Hepatocyte (in vitro differentiated cells): ENCODE measurements at regions not wholly inside any gene's neighbourhood (a gene's known extent, or its start where the extent isn't known, plus 50 kb on each side); places are given as distances from the start of the nearest gene placed in this dataset.

ENCODE experiments used
- EZH2 ChIP-seq: fragments of 200-600 bp; sonication (generic); IDR thresholded peaks from 2 replicates; pipeline ENCODE4 v1.6.1; 2016; ENCODE audit warnings: antibody characterized with exemption, mild to moderate bottlenecking, borderline replicate concordance
- EZH2phosphoT487 ChIP-seq: fragments of 200-600 bp; sonication (generic); IDR thresholded peaks from one replicate; pipeline ENCODE4 v1.6.1; 2018; ENCODE audit warnings: antibody characterized with exemption, mild to moderate bottlenecking, low read depth, moderate library complexity; ENCODE audit not compliant: unreplicated experiment, severe bottlenecking
- TF ChIP-seq, protein P1 (sequence below): fragments of 200-600 bp; sonication (generic); IDR thresholded peaks from 2 replicates; pipeline ENCODE4 v1.5.1; 2016; ENCODE audit warnings: antibody characterized with exemption, mild to moderate bottlenecking; ENCODE audit not compliant: poor library complexity

DNA sequence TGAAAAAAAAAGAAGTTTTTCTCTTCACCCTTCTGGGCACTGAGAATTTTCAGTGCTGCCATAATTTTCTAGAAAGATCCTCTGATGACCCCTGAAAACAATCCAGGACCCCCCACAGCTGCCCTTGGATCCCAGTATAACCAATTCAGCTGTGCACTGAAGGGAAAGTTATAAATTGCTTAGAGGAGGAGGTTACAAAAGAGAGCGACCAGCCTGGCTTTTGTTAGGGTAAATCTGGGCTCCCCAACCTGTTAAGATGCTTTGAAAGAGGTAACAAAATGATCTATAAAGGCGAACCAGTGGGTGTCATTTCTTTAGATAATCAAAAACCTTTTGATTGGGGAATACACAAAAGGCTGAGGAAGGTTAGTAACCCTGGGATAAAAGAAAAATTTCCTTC lies 407.9 kb upstream of the ATP11B start:
- TF ChIP-seq, protein P1, sequence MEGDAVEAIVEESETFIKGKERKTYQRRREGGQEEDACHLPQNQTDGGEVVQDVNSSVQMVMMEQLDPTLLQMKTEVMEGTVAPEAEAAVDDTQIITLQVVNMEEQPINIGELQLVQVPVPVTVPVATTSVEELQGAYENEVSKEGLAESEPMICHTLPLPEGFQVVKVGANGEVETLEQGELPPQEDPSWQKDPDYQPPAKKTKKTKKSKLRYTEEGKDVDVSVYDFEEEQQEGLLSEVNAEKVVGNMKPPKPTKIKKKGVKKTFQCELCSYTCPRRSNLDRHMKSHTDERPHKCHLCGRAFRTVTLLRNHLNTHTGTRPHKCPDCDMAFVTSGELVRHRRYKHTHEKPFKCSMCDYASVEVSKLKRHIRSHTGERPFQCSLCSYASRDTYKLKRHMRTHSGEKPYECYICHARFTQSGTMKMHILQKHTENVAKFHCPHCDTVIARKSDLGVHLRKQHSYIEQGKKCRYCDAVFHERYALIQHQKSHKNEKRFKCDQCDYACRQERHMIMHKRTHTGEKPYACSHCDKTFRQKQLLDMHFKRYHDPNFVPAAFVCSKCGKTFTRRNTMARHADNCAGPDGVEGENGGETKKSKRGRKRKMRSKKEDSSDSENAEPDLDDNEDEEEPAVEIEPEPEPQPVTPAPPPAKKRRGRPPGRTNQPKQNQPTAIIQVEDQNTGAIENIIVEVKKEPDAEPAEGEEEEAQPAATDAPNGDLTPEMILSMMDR: no peak
- TF ChIP-seq EZH2: no peak
- no peak for TF ChIP-seq EZH2phosphoT487
